ENCODE measurements at regions not wholly inside any gene's neighbourhood (a gene's known extent, or its start where the extent isn't known, plus 50 kb on each side); places are given as distances from the start of the nearest gene placed in this dataset.
"Not testable (repeated sequence)": the region's sequence is repeated elsewhere in the genome, so short reads cannot be mapped to it uniquely, and the experiment has no call there.

DNA sequence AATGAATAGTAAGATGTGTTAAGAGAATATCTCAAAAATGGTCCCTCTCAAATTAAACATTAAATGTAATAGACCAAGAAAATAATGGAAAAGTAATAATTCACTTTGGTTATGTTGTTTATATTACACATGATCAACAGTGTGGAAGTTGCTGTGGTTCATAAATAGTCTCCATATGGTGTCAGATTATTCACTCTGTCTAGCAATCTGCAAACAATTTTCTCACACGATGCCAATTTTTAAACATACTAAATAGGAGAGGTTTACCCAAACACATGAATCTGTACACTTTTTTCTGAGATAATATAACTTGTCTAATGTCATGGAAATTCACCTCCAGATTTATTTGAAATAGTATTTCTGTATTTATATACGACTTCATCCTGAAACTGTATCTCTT is 217.4 kb upstream of the FBXL7 start:
- Histone ChIP-seq H3K27ac (no peak overlapping the region), H4K20me1 (no peaks in the 10 kb centered on the region), H3K4me2 (no peak overlapping the region), H3K27me3 (no peaks in the 10 kb centered on the region), H3K36me3 (no peaks in the 10 kb centered on the region), H3K4me3 (no peak overlapping the region), H3K4me1 (no peaks in the 10 kb centered on the region), H3K9me3 (no peaks in the 10 kb centered on the region), H3K9ac (no peak overlapping the region)
- no peak for TF ChIP-seq Cebpa-rat (IDR thresholded peaks at IDR 0.05)

DNA sequence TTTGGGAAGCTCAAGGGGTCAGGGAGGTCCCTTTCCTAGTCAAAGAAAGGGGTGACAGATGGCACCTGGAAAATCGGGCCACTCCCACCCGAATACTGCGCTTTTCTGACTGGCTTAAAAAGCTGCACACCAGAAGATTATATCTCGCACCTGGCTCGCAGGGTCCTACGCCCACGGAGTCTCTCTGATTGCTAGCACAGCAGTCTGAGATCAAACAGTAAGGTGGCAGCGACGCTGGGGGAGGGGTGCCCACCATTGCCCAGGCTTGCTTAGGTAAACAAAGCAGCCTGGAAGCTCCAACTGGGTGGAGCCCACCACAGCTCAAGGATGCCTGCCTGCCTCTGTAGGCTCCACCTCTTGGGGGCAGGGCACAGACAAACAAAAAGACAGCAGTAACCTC is 228.4 kb upstream of the FBXL7 start:
- not testable (repeated sequence) for H3K36me3 ChIP-seq, H3K27me3 ChIP-seq, H4K20me1 ChIP-seq, H3K27ac ChIP-seq, H3K4me2 ChIP-seq, H3K4me1 ChIP-seq, H3K9me3 ChIP-seq, H3K9ac ChIP-seq, H3K4me3 ChIP-seq

DNA sequence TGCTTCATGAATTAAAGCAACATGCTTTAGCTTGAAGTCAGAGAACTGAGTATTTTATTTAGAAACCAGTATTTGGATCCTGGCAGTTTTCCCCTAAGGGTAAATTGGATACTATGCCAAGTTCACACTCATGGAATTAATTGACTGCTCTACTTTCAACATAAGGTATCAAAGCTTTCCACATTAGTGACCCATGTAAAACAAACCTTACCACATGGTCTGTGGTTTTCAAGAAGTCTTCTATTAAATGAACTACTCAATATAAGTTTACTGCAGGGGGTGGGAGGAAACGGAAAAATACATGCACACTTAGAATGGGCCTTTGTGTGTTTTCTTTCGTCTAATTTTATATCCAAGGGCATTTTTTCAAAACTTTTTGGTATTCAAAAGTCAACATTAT is 232.0 kb upstream of the FBXL7 start:
- no peak for TF ChIP-seq Cebpa-rat (IDR thresholded peaks at IDR 0.05)
- Histone ChIP-seq H3K27me3 (no peaks in the 10 kb centered on the region), H3K9me3 (no peaks in the 10 kb centered on the region; the same call in 1 of the 2 replicates)

DNA sequence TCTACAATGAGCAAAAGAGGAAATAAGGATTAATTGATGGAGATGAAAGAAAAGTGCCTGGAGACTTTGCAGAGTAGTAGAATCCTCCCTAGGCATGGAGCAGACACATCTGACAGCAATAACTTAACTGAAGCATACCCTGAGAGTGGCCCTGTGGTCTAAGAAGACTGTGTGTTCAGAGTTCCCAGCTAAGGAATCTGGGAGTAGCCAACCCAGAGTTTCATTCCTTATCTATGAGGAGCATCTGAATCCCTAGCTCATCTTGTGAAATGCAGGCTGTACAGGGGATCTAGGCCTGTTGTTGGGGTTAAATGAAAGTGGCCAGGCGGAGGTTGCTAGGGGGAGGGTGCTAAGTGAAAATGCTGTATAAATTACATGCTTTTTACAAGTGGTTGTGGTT is 233.1 kb upstream of the FBXL7 start:
- no peak for TF ChIP-seq Cebpa-rat (IDR thresholded peaks at IDR 0.05)
- Histone ChIP-seq H3K27me3 (no peaks in the 10 kb centered on the region), H3K4me3 (no peak overlapping the region), H3K4me1 (peaks cover 2% of the 10 kb centered on the region; the same call in 1 of the 2 replicates), H3K27ac (no peak overlapping the region), H4K20me1 (no peaks in the 10 kb centered on the region), H3K36me3 (no peaks in the 10 kb centered on the region), H3K4me2 (no peak overlapping the region), H3K9ac (no peak overlapping the region), H3K9me3 (no peaks in the 10 kb centered on the region; the same call in 1 of the 2 replicates)

More for the DNA sequence above, 232.0 kb upstream of the FBXL7 start:
- Histone ChIP-seq H3K36me3 (no peaks in the 10 kb centered on the region), H3K4me3 (no peak overlapping the region), H4K20me1 (no peaks in the 10 kb centered on the region), H3K9ac (no peak overlapping the region), H3K4me2 (no peak overlapping the region), H3K27ac (no peak overlapping the region), H3K4me1 (no peaks in the 10 kb centered on the region)

DNA sequence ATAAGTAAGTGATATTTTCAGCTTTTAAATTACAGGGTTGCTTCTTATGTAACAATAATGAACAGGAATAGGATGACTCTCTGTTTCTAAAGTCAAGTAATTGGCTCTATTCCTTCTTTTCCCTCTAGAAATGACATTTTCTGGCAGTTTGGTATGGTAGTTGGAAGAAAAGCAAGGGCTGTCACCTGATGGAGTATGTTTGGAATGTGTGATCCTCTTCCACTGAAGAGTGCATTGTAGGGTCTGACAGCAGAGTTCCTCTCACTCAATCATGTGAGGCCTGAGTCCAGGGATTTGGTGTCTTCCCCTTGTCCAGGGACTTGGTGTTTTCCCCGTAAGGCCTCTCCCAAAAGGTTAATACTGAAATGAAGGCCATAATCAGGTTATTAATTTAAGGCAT is 233.8 kb upstream of the FBXL7 start:
- Histone ChIP-seq H3K9ac (no peak overlapping the region), H3K36me3 (no peaks in the 10 kb centered on the region), H4K20me1 (no peaks in the 10 kb centered on the region), H3K4me1 (peaks cover 8% of the 10 kb centered on the region; the same call in 1 of the 2 replicates), H3K4me2 (no peak overlapping the region), H3K27ac (no peak overlapping the region), H3K9me3 (no peaks in the 10 kb centered on the region; the same call in 1 of the 2 replicates), H3K27me3 (no peaks in the 10 kb centered on the region), H3K4me3 (no peak overlapping the region)
- TF ChIP-seq Cebpa-rat (IDR thresholded peaks at IDR 0.05): no peak

DNA sequence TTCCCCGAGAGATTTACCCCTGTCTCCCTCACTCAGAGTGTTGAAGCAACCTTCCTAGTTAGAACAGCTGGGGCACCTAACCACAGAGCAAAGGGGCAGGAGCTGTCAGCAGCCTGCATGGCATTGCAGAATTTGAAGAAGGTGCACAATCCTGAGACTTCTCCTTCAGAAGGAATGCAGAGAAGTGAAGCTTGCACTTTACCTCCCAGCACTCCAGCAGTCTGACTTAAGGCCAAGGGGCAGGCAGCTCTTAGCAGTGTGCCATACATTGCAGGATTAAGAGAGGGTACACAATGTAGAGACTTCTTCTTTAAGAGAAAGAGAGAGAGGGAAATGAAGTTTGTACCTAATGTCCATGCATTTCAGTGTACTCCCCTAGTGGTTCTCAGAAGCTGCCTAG is 236.0 kb upstream of the FBXL7 start:
- Histone ChIP-seq H4K20me1 (no peaks in the 10 kb centered on the region), H3K4me3 (no peak overlapping the region), H3K36me3 (no peaks in the 10 kb centered on the region), H3K9me3 (no peaks in the 10 kb centered on the region), H3K4me1 (peaks cover 8% of the 10 kb centered on the region; the same call in 1 of the 2 replicates), H3K4me2 (no peak overlapping the region), H3K27me3 (no peaks in the 10 kb centered on the region), H3K9ac (no peak overlapping the region), H3K27ac (no peak overlapping the region)
- TF ChIP-seq Cebpa-rat (IDR thresholded peaks at IDR 0.05): no peak

DNA sequence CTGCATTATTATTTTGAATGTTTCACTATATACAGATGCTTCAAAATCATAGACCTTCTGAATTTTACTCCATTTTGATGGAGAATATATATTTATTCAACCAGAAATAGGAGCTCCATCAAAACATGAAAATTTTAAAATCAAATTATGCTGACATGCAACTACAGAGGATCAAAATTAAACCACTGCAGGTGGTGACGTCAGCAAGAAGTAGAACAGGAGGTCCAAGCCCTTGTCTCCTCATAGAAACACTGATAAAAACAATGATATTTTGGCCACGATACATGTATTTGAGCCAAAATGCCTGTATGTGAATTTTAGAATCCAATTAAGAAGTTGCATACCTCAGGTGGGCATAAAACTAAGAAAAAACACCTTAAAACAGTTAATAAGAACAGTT is 236.6 kb upstream of the FBXL7 start:
- H3K27me3 ChIP-seq: no peaks in the 10 kb centered on the region
- H4K20me1 ChIP-seq: no peaks in the 10 kb centered on the region
- no peak overlapping the region for H3K9ac ChIP-seq
- peaks cover 8% of the 10 kb centered on the region; the same call in 1 of the 2 replicates for H3K4me1 ChIP-seq
- no peak overlapping the region for H3K4me2 ChIP-seq
- H3K36me3 ChIP-seq: no peaks in the 10 kb centered on the region
- H3K4me3 ChIP-seq: no peak overlapping the region
- no peak overlapping the region for H3K27ac ChIP-seq
- H3K9me3 ChIP-seq: no peaks in the 10 kb centered on the region
- no peak for TF ChIP-seq Cebpa-rat (IDR thresholded peaks at IDR 0.05)

DNA sequence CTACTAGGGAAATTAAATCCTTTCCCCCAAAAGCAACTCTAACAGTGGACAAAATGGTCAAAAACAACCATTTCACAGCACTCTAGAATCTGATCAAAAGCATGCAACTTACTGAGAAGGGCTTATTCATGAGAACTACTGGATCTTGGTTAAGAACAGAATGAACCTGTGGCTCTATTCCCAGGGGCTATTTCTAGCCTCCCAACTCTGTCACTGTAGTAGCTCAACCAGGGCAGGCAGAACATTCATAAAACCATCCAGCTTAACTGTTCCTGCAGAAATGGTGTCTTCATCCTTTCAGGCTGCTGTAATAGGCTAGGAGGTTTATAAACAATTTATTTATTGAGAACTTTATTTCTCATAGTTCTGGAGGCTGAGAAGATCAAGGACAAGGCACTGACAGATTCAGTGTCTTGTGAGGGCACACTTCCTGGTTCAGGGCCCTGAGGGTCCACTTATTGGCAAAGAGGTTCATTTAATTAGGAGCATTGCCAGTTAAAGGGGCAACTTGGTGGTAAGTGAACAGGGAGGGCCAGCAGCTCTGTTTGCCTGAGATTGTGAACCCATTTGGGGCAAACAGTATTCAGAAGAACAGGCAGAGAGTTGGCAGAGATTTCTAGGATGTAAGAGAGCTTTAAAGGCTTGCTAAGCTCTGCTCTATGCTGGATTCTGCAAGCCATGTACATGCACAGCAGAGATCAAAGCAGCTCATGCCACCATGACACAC is 238.5 kb upstream of the FBXL7 start:
- H3K36me3 ChIP-seq: no peaks in the 10 kb centered on the region
- H3K27me3 ChIP-seq: no peaks in the 10 kb centered on the region
- H3K9ac ChIP-seq: no peak overlapping the region
- no peaks in the 10 kb centered on the region for H4K20me1 ChIP-seq
- H3K9me3 ChIP-seq: no peaks in the 10 kb centered on the region
- TF ChIP-seq Cebpa-rat (IDR thresholded peaks at IDR 0.05): no peak
- no peak overlapping the region for H3K4me3 ChIP-seq
- H3K4me1 ChIP-seq: peaks cover 8% of the 10 kb centered on the region; the same call in 1 of the 2 replicates
- no peak overlapping the region for H3K27ac ChIP-seq
- H3K4me2 ChIP-seq: peak overlapping the region; percentile 15

DNA sequence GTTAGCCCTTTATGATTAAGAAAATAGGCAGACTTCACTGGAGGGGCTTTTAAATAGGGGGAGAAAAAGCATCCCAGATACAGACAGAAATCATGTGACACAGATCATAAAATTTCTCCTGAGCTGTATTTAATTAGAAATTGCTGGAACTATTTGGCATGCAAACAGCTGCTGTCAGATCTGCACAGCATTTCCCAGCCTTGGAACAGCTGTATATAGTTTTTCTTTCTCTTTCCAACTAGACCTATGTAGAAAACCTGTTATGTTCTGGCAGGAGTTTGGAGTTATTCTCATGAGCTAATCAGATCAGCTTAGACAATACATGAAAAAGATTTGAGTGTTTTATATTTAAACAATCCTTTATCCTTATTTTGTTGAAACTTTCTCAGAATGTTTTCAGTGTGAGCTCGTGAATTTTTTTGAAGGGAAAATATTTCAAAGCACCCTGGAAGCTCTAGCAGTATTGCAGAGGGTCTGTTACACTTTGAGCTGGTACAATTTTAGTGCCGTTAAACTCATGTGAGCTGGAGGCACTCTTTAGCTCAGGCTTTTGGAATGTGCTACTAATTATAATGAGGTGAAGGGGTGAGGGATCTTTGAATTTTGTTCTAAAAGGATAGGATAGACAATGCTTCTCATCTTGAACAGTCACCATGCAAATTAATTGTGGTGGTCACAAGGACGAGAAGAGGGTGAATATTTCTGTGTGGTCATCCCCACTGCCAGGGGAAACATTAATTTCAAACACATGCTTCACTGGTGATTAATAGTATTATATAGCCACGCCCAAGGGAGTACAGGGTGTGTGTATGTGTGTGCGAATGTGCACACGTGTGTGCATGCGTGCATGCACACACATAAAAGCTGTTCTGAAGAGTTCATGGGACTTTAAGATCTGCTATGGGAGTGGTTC is 239.4 kb upstream of the FBXL7 start:
- Histone ChIP-seq H3K27me3 (no peaks in the 10 kb centered on the region), H3K4me2 (no peak overlapping the region), H3K4me1 (peaks cover 8% of the 10 kb centered on the region; the same call in 1 of the 2 replicates), H3K36me3 (no peaks in the 10 kb centered on the region), H3K9me3 (no peaks in the 10 kb centered on the region), H4K20me1 (no peaks in the 10 kb centered on the region), H3K9ac (no peak overlapping the region), H3K27ac (no peak overlapping the region), H3K4me3 (no peak overlapping the region)
- TF ChIP-seq Cebpa-rat (IDR thresholded peaks at IDR 0.05): no peak

DNA sequence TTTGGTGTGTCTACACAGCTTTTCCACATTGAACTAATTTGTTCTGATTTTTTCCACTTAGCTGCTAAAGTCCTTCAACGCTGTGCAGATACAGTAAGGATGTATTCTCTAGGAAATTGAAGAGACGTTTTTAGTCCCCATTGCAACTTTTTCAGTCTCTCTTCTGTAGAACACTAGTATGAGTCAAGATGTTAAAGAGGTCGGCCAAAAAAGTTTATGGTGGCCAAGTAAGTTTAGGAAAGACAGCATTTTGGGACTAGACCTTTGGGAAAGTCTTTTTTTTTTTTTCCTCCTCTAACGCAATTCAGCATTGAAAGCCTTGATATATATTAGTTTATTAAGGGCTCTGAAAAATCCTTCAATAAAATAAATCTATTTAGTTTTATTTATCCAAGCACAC is 243.5 kb upstream of the FBXL7 start:
- Histone ChIP-seq H4K20me1 (no peaks in the 10 kb centered on the region), H3K27me3 (no peaks in the 10 kb centered on the region), H3K4me1 (peaks cover 3% of the 10 kb centered on the region; the same call in 1 of the 2 replicates), H3K9me3 (no peaks in the 10 kb centered on the region), H3K27ac (no peak overlapping the region), H3K9ac (no peak overlapping the region), H3K4me3 (no peak overlapping the region), H3K36me3 (no peaks in the 10 kb centered on the region), H3K4me2 (no peak overlapping the region)
- no peak for TF ChIP-seq Cebpa-rat (IDR thresholded peaks at IDR 0.05)
